SK-N-SH treated with all-trans-retinoic acid at 6 μM for 48 hours (cell line): ENCODE measurements at regions not wholly inside any gene's neighbourhood (a gene's known extent, or its start where the extent isn't known, plus 50 kb on each side); places are given as distances from the start of the nearest gene placed in this dataset.

Experiments
- ARNTL ChIP-seq: fragments of 450-650 bp; formaldehyde crosslinking; IDR thresholded peaks from 2 replicates; pipeline ENCODE4 v1.5.0; 2020; ENCODE audit warnings: low read depth, mild to moderate bottlenecking, moderate library complexity, borderline replicate concordance
- CREB5 ChIP-seq: fragments of 250-450 bp; sonication (Bioruptor Pico); IDR thresholded peaks from 2 replicates; pipeline ENCODE4 v1.5.1; 2020; ENCODE audit warnings: low read depth, mild to moderate bottlenecking, moderate library complexity
- GLIS3 ChIP-seq: fragments of 250-450 bp; sonication (Bioruptor Pico); IDR thresholded peaks from 2 replicates; pipeline ENCODE4 v1.5.0; 2020; ENCODE audit warnings: mild to moderate bottlenecking, moderate library complexity
- ISL1 ChIP-seq: fragments of 250-450 bp; sonication (Bioruptor Pico); IDR thresholded peaks from 2 replicates; pipeline ENCODE4 v2.1.2; 2022; ENCODE audit warnings: mild to moderate bottlenecking, moderate library complexity
- OSR1 ChIP-seq: fragments of 250-450 bp; sonication (Bioruptor Pico); IDR thresholded peaks from 2 replicates; pipeline ENCODE4 v1.8.0; 2022; ENCODE audit warnings: moderate library complexity, mild to moderate bottlenecking, inconsistent platforms
- PATZ1 ChIP-seq: fragments of 250-450 bp; sonication (Bioruptor Pico); IDR thresholded peaks from 2 replicates; pipeline ENCODE4 v1.8.0; 2020; ENCODE audit warnings: mild to moderate bottlenecking, moderate library complexity, borderline replicate concordance
- PPARA ChIP-seq: fragments of 250-450 bp; sonication (Bioruptor Pico); IDR thresholded peaks from 2 replicates; pipeline ENCODE4 v1.5.0; 2020; ENCODE audit warnings: mild to moderate bottlenecking, borderline replicate concordance
- RARB ChIP-seq: fragments of 250-450 bp; sonication (Bioruptor Pico); IDR thresholded peaks from 2 replicates; pipeline ENCODE4 v1.8.0; 2021; ENCODE audit warnings: mild to moderate bottlenecking, moderate library complexity
- TSHZ2 ChIP-seq: fragments of 250-450 bp; sonication (Bioruptor Pico); IDR thresholded peaks from 2 replicates; pipeline ENCODE4 v1.5.0; 2020; ENCODE audit warnings: mild to moderate bottlenecking, moderate library complexity
- ZFP30 ChIP-seq: fragments of 450-650 bp; formaldehyde crosslinking; IDR thresholded peaks from 2 replicates; pipeline ENCODE4 v1.5.0; 2022; ENCODE audit warnings: mild to moderate bottlenecking, moderate library complexity
- ZNF70 ChIP-seq: fragments of 450-650 bp; formaldehyde crosslinking; IDR thresholded peaks from 2 replicates; pipeline ENCODE4 v1.5.0; 2020; ENCODE audit warnings: mild to moderate bottlenecking, moderate library complexity

GRCh38 chr2:125330133-125330532 is 1305.0 kb downstream of the CNTNAP5 start:
- TF ChIP-seq CREB5 (CRISPR knock-in tag) (no peak), ZFP30 (no peak), TSHZ2 (CRISPR knock-in tag) (no peak), PATZ1 (CRISPR knock-in tag) (no peak), ISL1 (CRISPR knock-in tag) (no peak), GLIS3 (no peak), OSR1 (CRISPR knock-in tag) (no peak), RARB (CRISPR knock-in tag) (no peak), ZNF70 (CRISPR knock-in tag) (no peak), ARNTL (CRISPR knock-in tag) (no peak), PPARA (CRISPR knock-in tag) (no peak)
